ENCODE measurements at regions not wholly inside any gene's neighbourhood (a gene's known extent, or its start where the extent isn't known, plus 50 kb on each side); places are given as distances from the start of the nearest gene placed in this dataset.

DNA sequence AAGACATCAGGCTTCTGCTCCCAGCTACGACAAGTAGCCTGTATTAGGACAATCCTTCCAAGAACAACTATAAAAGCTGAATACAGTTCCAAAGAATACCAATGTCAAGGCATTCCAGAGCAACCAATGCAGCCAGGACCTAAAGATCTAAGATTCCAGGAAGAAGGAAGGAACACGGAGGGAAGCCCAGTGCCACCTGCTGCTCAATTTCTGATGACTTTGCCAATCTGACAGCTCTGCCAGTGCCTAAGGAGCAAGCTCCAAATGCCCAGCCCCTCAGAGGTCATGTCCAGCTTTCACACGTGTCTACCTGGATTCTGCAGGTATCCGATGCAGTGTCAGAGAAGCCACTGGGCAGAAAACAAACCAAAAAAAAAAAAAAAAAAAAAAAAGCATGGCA, 164.4 kb downstream of the IRS2 start:
- Histone ChIP-seq H4K5ac (ENCODE audit: insufficient read length, low read depth, low read length) (no peak overlapping the region), H3K79me2 (ENCODE audit: insufficient read depth, low read length) (no peaks in the 10 kb centered on the region), H3K4ac (ENCODE audit: low read depth, low read length) (no peak overlapping the region), H3T11ph (ENCODE audit: low read length) (no peak overlapping the region), H3K4me1 (ENCODE audit: insufficient read depth, low read length) (no peaks in the 10 kb centered on the region), H3K14ac (ENCODE audit: insufficient read depth, low read length) (no peak overlapping the region), H2AFZ (ENCODE audit: low read length) (no peak overlapping the region), H3K27me3 (ENCODE audit: insufficient read depth, low read length) (no peaks in the 10 kb centered on the region), H3K56ac (ENCODE audit: insufficient read length, low read depth, low read length) (no peak overlapping the region), H3K4me2 (ENCODE audit: insufficient read depth, insufficient read length, low read length) (no peak overlapping the region), H3K18ac (ENCODE audit: insufficient read length, low read depth, low read length) (no peak overlapping the region), H2BK120ac (ENCODE audit: low read depth, low read length, poor library complexity, severe bottlenecking) (no peak overlapping the region), H2AK5ac (ENCODE audit: insufficient read length, low read length) (no peak overlapping the region), H2BK12ac (ENCODE audit: insufficient read length, low read depth, low read length) (no peak overlapping the region), H2BK20ac (ENCODE audit: low read depth, low read length, poor library complexity, severe bottlenecking) (no peak overlapping the region), H3K9me3 (ENCODE audit: control insufficient read depth, low read depth, low read length) (no peaks in the 10 kb centered on the region), H4K20me1 (ENCODE audit: control insufficient read depth, insufficient read depth, insufficient read length) (no peaks in the 10 kb centered on the region), H3K9ac (ENCODE audit: extremely low read depth, insufficient read length, low read length) (no peak overlapping the region), H3K23ac (ENCODE audit: insufficient read length, low read depth, low read length) (no peak overlapping the region), H4K8ac (replicated peaks; ENCODE audit: insufficient read length, low read depth, low read length) (no peak overlapping the region), H3K27ac (ENCODE audit: insufficient read length, low read depth, low read length) (no peak overlapping the region), H3K23me2 (ENCODE audit: insufficient read length, low read depth, low read length, poor library complexity, severe bottlenecking) (no peaks in the 10 kb centered on the region), H4K91ac (ENCODE audit: insufficient read length, low read depth, low read length) (no peak overlapping the region), H2BK15ac (ENCODE audit: low read depth, low read length) (no peak overlapping the region), H3K79me1 (ENCODE audit: insufficient read depth, low read depth, low read length, poor library complexity, severe bottlenecking) (no peaks in the 10 kb centered on the region), H2BK5ac (ENCODE audit: insufficient read length, low read length) (no peak overlapping the region)
- WGBS (ENCODE audit: extremely low coverage, insufficient read length, low lambda C conversion rate), result no CpG with 5 or more reads among the region's 4 CpGs
- H3K4me1 Mint-ChIP-seq, result peaks cover 8% of the 10 kb centered on the region in 2 experiments
- H3K9me3 Mint-ChIP-seq, result 0 out of 5 replicates have a peak, but pooled peaks cover 0 to 3% of the 10 kb centered on the region in 2 experiments
- no peaks in the 10 kb centered on the region for H3K36me3 Mint-ChIP-seq (ENCODE audit: insufficient read depth in 1 of 3, low read depth in 3 of 3)
- H3K4me3 Mint-ChIP-seq, result no peak overlapping the region
- TF ChIP-seq, protein P1, sequence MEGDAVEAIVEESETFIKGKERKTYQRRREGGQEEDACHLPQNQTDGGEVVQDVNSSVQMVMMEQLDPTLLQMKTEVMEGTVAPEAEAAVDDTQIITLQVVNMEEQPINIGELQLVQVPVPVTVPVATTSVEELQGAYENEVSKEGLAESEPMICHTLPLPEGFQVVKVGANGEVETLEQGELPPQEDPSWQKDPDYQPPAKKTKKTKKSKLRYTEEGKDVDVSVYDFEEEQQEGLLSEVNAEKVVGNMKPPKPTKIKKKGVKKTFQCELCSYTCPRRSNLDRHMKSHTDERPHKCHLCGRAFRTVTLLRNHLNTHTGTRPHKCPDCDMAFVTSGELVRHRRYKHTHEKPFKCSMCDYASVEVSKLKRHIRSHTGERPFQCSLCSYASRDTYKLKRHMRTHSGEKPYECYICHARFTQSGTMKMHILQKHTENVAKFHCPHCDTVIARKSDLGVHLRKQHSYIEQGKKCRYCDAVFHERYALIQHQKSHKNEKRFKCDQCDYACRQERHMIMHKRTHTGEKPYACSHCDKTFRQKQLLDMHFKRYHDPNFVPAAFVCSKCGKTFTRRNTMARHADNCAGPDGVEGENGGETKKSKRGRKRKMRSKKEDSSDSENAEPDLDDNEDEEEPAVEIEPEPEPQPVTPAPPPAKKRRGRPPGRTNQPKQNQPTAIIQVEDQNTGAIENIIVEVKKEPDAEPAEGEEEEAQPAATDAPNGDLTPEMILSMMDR (conservative IDR thresholded peaks at IDR 0.05), result no peak
- H3K27ac Mint-ChIP-seq, result no peak overlapping the region
- DNase-seq, result no peak
- no peaks in the 10 kb centered on the region for H3K27me3 Mint-ChIP-seq (ENCODE audit: low read depth)

All from H9 (cell line).